Neural progenitor cell (in vitro differentiated cells): ENCODE measurements at regions not wholly inside any gene's neighbourhood (a gene's known extent, or its start where the extent isn't known, plus 50 kb on each side); places are given as distances from the start of the nearest gene placed in this dataset.

ENCODE experiments used
- DNase-seq: peaks from one replicate; pipeline ENCODE4 v3.0.0-alpha.2; 2016; ENCODE audit warnings: low spot score
- H2AFZ ChIP-seq: fragments of 200-600 bp; sonication (generic); replicated peaks from 2 replicates; pipeline ENCODE4 v1.6.1; 2016; ENCODE audit warnings: antibody characterized with exemption
- H3F3A ChIP-seq: fragments of 200-600 bp; sonication (generic); 2 replicates; pipeline ENCODE4 v1.6.1; 2016; ENCODE audit warnings: antibody characterized with exemption, low read depth
- H3K27ac ChIP-seq: fragments of 200-600 bp; sonication (generic); 2 replicates; pipeline ENCODE4 v1.5.1; 2016; ENCODE audit warnings: mild to moderate bottlenecking
- H3K27me3 ChIP-seq: fragments of 200-600 bp; sonication (generic); 2 replicates; pipeline ENCODE4 v1.6.1; 2016; ENCODE audit warnings: mild to moderate bottlenecking, moderate library complexity
- H3K36me3 ChIP-seq: fragments of 200-600 bp; sonication (generic); 2 replicates; pipeline ENCODE4 v1.5.1; 2016
- H3K4me1 ChIP-seq: fragments of 200-600 bp; sonication (generic); 2 replicates; pipeline ENCODE4 v1.6.1; 2016; ENCODE audit warnings: mixed run types
- H3K4me2 ChIP-seq: fragments of 200-600 bp; sonication (generic); 2 replicates; pipeline ENCODE4 v1.6.1; 2016
- H3K4me3 ChIP-seq: fragments of 200-600 bp; sonication (generic); 2 replicates; pipeline ENCODE4 v1.5.1; 2016
- H3K79me2 ChIP-seq: fragments of 200-600 bp; sonication (generic); 2 replicates; pipeline ENCODE4 v1.6.1; 2016; ENCODE audit warnings: low read depth
- H3K9ac ChIP-seq: fragments of 200-600 bp; sonication (generic); 2 replicates; pipeline ENCODE4 v1.6.1; 2016
- H3K9me3 ChIP-seq: fragments of 200-600 bp; sonication (generic); 2 replicates; pipeline ENCODE4 v1.5.1; 2016; ENCODE audit warnings: low read depth
- H4K20me1 ChIP-seq: fragments of 200-600 bp; sonication (generic); 2 replicates; pipeline ENCODE4 v1.6.1; 2016; ENCODE audit warnings: low read depth
- H3K27ac Mint-ChIP-seq: 3 replicates; pipeline ENCODE4 v1.8.0; 2021; ENCODE audit warnings: mixed read lengths
- H3K27me3 Mint-ChIP-seq: 2 replicates; pipeline ENCODE4 v1.8.0; 2022; ENCODE audit warnings: low read depth, mild to moderate bottlenecking, inconsistent platforms, moderate library complexity, mixed read lengths; ENCODE audit not compliant: insufficient read depth
- H3K36me3 Mint-ChIP-seq: 3 replicates; pipeline ENCODE4 v1.8.0; 2021; ENCODE audit warnings: mixed read lengths
- H3K4me1 Mint-ChIP-seq: 3 replicates; pipeline ENCODE4 v1.8.0; 2021; ENCODE audit warnings: mixed read lengths
- H3K4me3 Mint-ChIP-seq: 3 replicates; pipeline ENCODE4 v1.8.0; 2021; ENCODE audit warnings: mild to moderate bottlenecking, moderate library complexity, mixed read lengths
- H3K9me3 Mint-ChIP-seq: 3 replicates; pipeline ENCODE4 v1.8.0; 2020; ENCODE audit warnings: mixed read lengths
- CTCF ChIP-seq: fragments of 200-600 bp; sonication (generic); IDR thresholded peaks from 2 replicates; pipeline ENCODE4 v1.5.1; 2017; ENCODE audit warnings: antibody characterized with exemption, mild to moderate bottlenecking
- EZH2 ChIP-seq: fragments of 200-600 bp; sonication (generic); IDR thresholded peaks from 2 replicates; pipeline ENCODE4 v1.6.1; 2017; ENCODE audit warnings: antibody characterized with exemption, mild to moderate bottlenecking, moderate library complexity
- EZH2phosphoT487 ChIP-seq: fragments of 200-600 bp; sonication (generic); IDR thresholded peaks from 2 replicates; pipeline ENCODE4 v1.6.1; 2017; ENCODE audit warnings: antibody characterized with exemption

GRCh38 chr5:167269146-167269545, 1022.3 kb upstream of the WWC1 start:
- TF ChIP-seq EZH2phosphoT487: no peak
- no peak for TF ChIP-seq CTCF
- TF ChIP-seq EZH2: no peak
- peaks cover 14% of the 10 kb centered on the region for H3K9me3 Mint-ChIP-seq

GRCh38 chr5:167271081-167271480, 1020.4 kb upstream of the WWC1 start:
- H3K4me1 Mint-ChIP-seq: peaks cover 14% of the 10 kb centered on the region
- Histone ChIP-seq H3K9me3 (no peaks in the 10 kb centered on the region), H3K27ac (no peak overlapping the region), H3K4me2 (no peak overlapping the region), H4K20me1 (no peaks in the 10 kb centered on the region), H2AFZ (no peak overlapping the region), H3K36me3 (no peaks in the 10 kb centered on the region), H3K4me3 (no peak overlapping the region), H3F3A (no peaks in the 10 kb centered on the region), H3K27me3 (no peaks in the 10 kb centered on the region), H3K4me1 (peaks cover 9% of the 10 kb centered on the region), H3K9ac (no peak overlapping the region), H3K79me2 (no peaks in the 10 kb centered on the region)
- H3K4me3 Mint-ChIP-seq: no peak overlapping the region
- no peaks in the 10 kb centered on the region for H3K27me3 Mint-ChIP-seq
- peak overlapping the region; percentile 32 for H3K27ac Mint-ChIP-seq
- H3K36me3 Mint-ChIP-seq: no peaks in the 10 kb centered on the region
- peaks cover 14% of the 10 kb centered on the region for H3K9me3 Mint-ChIP-seq
- no peak for TF ChIP-seq EZH2phosphoT487
- TF ChIP-seq EZH2: no peak
- no peak for TF ChIP-seq CTCF
- no peak for DNase-seq

More at GRCh38 chr5:167269146-167269545, 1022.3 kb upstream of the WWC1 start:
- no peaks in the 10 kb centered on the region for H3K9me3 ChIP-seq
- no peak overlapping the region for H3K4me3 ChIP-seq
- H3K79me2 ChIP-seq: no peaks in the 10 kb centered on the region
- no peak overlapping the region for H3K9ac ChIP-seq
- no peaks in the 10 kb centered on the region for H3K36me3 Mint-ChIP-seq
- no peak overlapping the region for H3K4me3 Mint-ChIP-seq
- H3K4me1 ChIP-seq: peaks cover 9% of the 10 kb centered on the region
- H3K27ac ChIP-seq: no peak overlapping the region
- H4K20me1 ChIP-seq: no peaks in the 10 kb centered on the region
- peaks cover 2% of the 10 kb centered on the region for H3K27me3 Mint-ChIP-seq
- no peak for DNase-seq
- no peaks in the 10 kb centered on the region for H3K27me3 ChIP-seq
- H3K27ac Mint-ChIP-seq: no peak overlapping the region
- H2AFZ ChIP-seq: no peak overlapping the region
- no peaks in the 10 kb centered on the region for H3F3A ChIP-seq
- no peaks in the 10 kb centered on the region for H3K36me3 ChIP-seq
- H3K4me1 Mint-ChIP-seq: peaks cover 14% of the 10 kb centered on the region
- no peak overlapping the region for H3K4me2 ChIP-seq

- Mint-ChIP-seq H3K4me1 (peaks cover 14% of the 10 kb centered on the region), H3K27me3 (no peaks in the 10 kb centered on the region), H3K36me3 (no peaks in the 10 kb centered on the region), H3K27ac (no peak overlapping the region), H3K9me3 (peaks cover 12% of the 10 kb centered on the region), H3K4me3 (no peak overlapping the region)
- H3K79me2 ChIP-seq: no peaks in the 10 kb centered on the region
- H3K4me2 ChIP-seq: no peak overlapping the region
- TF ChIP-seq CTCF: no peak
- no peak for TF ChIP-seq EZH2phosphoT487
- no peak for TF ChIP-seq EZH2
- H3F3A ChIP-seq: no peaks in the 10 kb centered on the region
- DNase-seq: no peak
- H3K36me3 ChIP-seq: no peaks in the 10 kb centered on the region
- no peak overlapping the region for H3K4me3 ChIP-seq
- H2AFZ ChIP-seq: no peak overlapping the region
- no peak overlapping the region for H3K9ac ChIP-seq
- no peaks in the 10 kb centered on the region for H3K27me3 ChIP-seq
- H4K20me1 ChIP-seq: no peaks in the 10 kb centered on the region
- H3K4me1 ChIP-seq: peaks cover 9% of the 10 kb centered on the region
- H3K27ac ChIP-seq: no peak overlapping the region
- no peaks in the 10 kb centered on the region for H3K9me3 ChIP-seq
Observed at GRCh38 chr5:167271511-167271910, 1019.9 kb upstream of the WWC1 start.
